Erythroblast (primary cell): ENCODE measurements at regions not wholly inside any gene's neighbourhood (a gene's known extent, or its start where the extent isn't known, plus 50 kb on each side); places are given as distances from the start of the nearest gene placed in this dataset.

Source experiments
- GATA1 ChIP-seq: IDR thresholded peaks from 2 replicates; pipeline ENCODE4 v1.6.1; 2011; ENCODE audit warnings: low read depth, mild to moderate bottlenecking, control low read depth, low read length, moderate library complexity
- POLR2A ChIP-seq: IDR thresholded peaks from 2 replicates; pipeline ENCODE4 v1.6.1; 2011; ENCODE audit warnings: mild to moderate bottlenecking, low read length

DNA sequence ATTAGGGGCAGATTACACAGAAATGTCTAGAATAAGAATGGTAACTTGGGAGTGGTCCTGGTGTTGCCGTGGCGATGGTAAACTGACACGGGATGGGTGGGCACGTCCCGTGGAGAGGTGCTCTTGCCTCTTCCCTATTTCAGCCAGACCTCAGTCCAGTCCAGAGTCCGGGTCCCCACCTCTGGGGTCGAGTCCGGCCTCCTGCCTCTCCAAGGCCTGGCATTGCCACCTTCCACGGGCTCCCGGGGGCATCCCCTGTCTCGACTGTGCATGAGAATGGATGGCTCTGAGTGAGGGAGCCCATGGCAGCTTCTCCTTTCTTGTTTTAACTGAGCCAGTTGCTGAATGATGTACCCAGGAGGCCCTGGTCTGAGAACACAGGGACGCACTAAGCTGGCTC is 142.3 kb downstream of the SOX1 start:
- TF ChIP-seq POLR2A: no peak
- TF ChIP-seq GATA1: no peak
